Fibroblast of villous mesenchyme (primary cell): ENCODE measurements at regions not wholly inside any gene's neighbourhood (a gene's known extent, or its start where the extent isn't known, plus 50 kb on each side); places are given as distances from the start of the nearest gene placed in this dataset.

Experiments used
- DNase-seq: peaks from one replicate; pipeline ENCODE4 v3.0.0-alpha.2; 2010; ENCODE audit warnings: low read depth
- H3K4me3 ChIP-seq: 2 replicates; pipeline ENCODE4 v1.5.1; 2011; ENCODE audit warnings: low read depth, mild to moderate bottlenecking, low read length
- CTCF ChIP-seq: IDR thresholded peaks from 2 replicates; pipeline ENCODE4 v1.5.1; 2012; ENCODE audit warnings: low read depth, mild to moderate bottlenecking, low read length; ENCODE audit not compliant: insufficient read depth

DNA sequence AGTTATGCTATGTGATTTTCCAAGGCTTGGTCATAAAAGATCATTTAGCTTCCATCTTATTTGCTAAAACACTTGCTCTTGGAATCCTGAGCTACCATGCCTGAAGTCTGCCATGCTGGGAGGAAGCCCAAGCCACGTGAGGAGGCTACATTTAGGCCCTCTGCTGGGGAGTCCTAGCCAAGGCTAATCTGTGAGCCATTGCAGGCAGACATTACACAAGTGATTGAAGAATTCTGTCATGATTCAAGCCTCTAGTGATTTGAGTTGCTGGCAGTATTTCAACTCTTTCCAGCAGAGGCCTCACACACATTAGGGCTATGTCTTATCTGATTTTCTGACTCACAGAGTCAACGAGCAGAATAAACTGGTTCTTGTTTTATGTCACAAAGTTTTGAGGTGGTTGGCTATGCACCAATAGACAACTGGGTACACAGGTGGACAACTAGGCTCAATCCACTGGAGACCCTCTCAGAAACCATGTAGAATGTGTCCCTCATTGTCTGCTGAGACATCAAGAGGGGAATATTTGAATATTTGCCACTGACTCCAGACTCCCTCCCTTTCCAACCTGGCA, 227.2 kb upstream of the SULF2 start:
- peak; percentile 27 for TF ChIP-seq CTCF
- peak; percentile 82 for DNase-seq

DNA sequence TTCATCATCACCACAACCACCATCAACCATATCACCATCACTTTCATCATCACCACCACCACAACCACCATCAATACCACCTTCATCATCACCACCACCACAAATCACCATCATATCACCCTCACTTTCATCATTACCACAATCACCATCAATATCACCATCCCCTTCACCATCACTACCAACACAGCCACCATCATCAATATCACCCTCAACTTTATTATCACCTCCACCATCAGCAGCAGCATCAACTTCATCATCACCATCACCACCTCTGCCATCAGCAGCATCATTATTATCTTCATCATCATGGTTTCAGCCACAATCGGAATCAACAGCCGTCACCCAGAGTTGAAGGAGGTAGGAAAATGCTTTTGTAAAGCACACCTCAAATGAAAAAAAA, 225.7 kb upstream of the SULF2 start:
- no peak for TF ChIP-seq CTCF
- DNase-seq, result no peak
- no peak overlapping the region for H3K4me3 ChIP-seq

More for the DNA sequence above, 227.2 kb upstream of the SULF2 start:
- H3K4me3 ChIP-seq, result no peak overlapping the region

GRCh38 chr20:48010623-48011022, 225.3 kb upstream of the SULF2 start:
- TF ChIP-seq CTCF, result no peak
- H3K4me3 ChIP-seq, result no peak overlapping the region
- no peak for DNase-seq

GRCh38 chr20:48008850-48009515, 223.7 kb upstream of the SULF2 start:
- no peak for TF ChIP-seq CTCF
- DNase-seq, result peak; percentile 47
- no peak overlapping the region for H3K4me3 ChIP-seq

GRCh38 chr20:48007351-48007750, 222.1 kb upstream of the SULF2 start:
- TF ChIP-seq CTCF, result no peak
- DNase-seq, result no peak
- H3K4me3 ChIP-seq, result no peak overlapping the region

DNA sequence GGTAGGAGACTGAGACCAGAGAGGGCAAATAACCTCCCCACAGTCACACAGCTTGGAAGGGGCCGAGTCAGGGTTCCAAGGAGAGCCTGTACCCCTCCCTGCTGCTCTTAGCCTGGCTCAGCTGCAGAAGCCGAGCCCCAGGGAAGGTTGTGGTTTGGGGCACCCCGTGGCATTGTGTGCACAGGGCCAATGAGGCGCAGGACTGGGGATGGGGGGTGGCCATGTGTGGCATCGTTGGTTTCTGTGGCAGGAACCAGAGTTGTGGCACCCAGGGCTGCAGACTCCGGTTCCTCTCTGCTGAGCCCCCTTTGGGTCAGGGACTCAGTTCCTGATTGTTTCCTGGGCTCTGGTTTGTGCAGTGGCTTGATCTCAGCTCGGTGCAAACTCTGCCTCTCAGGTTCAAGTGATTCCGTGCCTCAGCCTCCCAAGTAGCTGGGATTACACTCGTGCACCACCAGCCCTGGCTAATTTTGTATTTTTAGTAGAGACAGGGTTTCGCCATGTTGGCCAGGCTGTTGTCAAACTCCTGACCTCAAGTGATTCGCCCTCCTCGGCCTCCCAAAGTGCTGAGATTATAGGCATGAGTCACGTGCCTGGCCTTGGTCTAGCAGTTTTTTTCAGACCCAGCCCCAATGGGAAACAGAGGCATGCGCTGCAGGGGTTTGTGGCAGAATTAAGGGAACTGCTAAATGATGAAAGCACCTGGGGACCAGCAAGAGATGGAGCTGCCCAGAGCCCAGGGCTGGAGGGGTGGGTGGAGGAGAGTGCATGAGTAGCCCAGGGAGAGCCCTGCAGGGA, 221.0 kb upstream of the SULF2 start:
- peak; percentile 35 for DNase-seq
- H3K4me3 ChIP-seq, result no peak overlapping the region

More for the DNA sequence above, 221.0 kb upstream of the SULF2 start:
- TF ChIP-seq CTCF, result no peak
